Endothelial cell (in vitro differentiated cells): ENCODE measurements at regions not wholly inside any gene's neighbourhood (a gene's known extent, or its start where the extent isn't known, plus 50 kb on each side); places are given as distances from the start of the nearest gene placed in this dataset.

Source experiments
- DNase-seq: peaks from one replicate; pipeline ENCODE4 v3.0.0; 2021; ENCODE audit warnings: low spot score
- H3K27ac Mint-ChIP-seq: one replicate; pipeline ENCODE4 v1.8.0; 2021; ENCODE audit warnings: mixed read lengths, inconsistent platforms; ENCODE audit not compliant: unreplicated experiment
- H3K27me3 Mint-ChIP-seq: one replicate; pipeline ENCODE4 v1.8.0; 2021; ENCODE audit warnings: mild to moderate bottlenecking, moderate library complexity, mixed read lengths, inconsistent platforms; ENCODE audit not compliant: unreplicated experiment
- H3K36me3 Mint-ChIP-seq: one replicate; pipeline ENCODE4 v1.8.0; 2021; ENCODE audit warnings: mild to moderate bottlenecking, low read depth, mixed read lengths, inconsistent platforms; ENCODE audit not compliant: unreplicated experiment
- H3K4me1 Mint-ChIP-seq: one replicate; pipeline ENCODE4 v1.8.0; 2021; ENCODE audit warnings: mild to moderate bottlenecking, mixed read lengths, inconsistent platforms; ENCODE audit not compliant: unreplicated experiment
- H3K4me3 Mint-ChIP-seq: one replicate; pipeline ENCODE4 v1.8.0; 2021; ENCODE audit warnings: mild to moderate bottlenecking, mixed read lengths, inconsistent platforms; ENCODE audit not compliant: unreplicated experiment
- H3K9me3 Mint-ChIP-seq: one replicate; pipeline ENCODE4 v1.8.0; 2021; ENCODE audit warnings: mixed read lengths, inconsistent platforms; ENCODE audit not compliant: unreplicated experiment
- TF ChIP-seq, protein P1 (sequence below): fragments of 200-600 bp; sonication (generic); IDR thresholded peaks from one replicate; pipeline ENCODE4 v1.5.0; 2021; ENCODE audit warnings: antibody characterized with exemption; ENCODE audit not compliant: unreplicated experiment

- H3K27me3 Mint-ChIP-seq: no peaks in the 10 kb centered on the region
- no peaks in the 10 kb centered on the region for H3K36me3 Mint-ChIP-seq
- DNase-seq: no peak
- H3K27ac Mint-ChIP-seq: no peak overlapping the region
- TF ChIP-seq, protein P1, sequence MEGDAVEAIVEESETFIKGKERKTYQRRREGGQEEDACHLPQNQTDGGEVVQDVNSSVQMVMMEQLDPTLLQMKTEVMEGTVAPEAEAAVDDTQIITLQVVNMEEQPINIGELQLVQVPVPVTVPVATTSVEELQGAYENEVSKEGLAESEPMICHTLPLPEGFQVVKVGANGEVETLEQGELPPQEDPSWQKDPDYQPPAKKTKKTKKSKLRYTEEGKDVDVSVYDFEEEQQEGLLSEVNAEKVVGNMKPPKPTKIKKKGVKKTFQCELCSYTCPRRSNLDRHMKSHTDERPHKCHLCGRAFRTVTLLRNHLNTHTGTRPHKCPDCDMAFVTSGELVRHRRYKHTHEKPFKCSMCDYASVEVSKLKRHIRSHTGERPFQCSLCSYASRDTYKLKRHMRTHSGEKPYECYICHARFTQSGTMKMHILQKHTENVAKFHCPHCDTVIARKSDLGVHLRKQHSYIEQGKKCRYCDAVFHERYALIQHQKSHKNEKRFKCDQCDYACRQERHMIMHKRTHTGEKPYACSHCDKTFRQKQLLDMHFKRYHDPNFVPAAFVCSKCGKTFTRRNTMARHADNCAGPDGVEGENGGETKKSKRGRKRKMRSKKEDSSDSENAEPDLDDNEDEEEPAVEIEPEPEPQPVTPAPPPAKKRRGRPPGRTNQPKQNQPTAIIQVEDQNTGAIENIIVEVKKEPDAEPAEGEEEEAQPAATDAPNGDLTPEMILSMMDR: no peak
- H3K4me3 Mint-ChIP-seq: no peak overlapping the region
- H3K4me1 Mint-ChIP-seq: peaks cover 7% of the 10 kb centered on the region
- no peaks in the 10 kb centered on the region for H3K9me3 Mint-ChIP-seq
Measured at GRCh38 chr7:133197972-133198544, 54.8 kb upstream of the EXOC4 start.

GRCh38 chr7:133199831-133200230 is 53.0 kb upstream of the EXOC4 start:
- TF ChIP-seq, protein P1: no peak
- Mint-ChIP-seq H3K9me3 (no peaks in the 10 kb centered on the region), H3K27ac (no peak overlapping the region), H3K4me1 (peaks cover 7% of the 10 kb centered on the region), H3K4me3 (no peak overlapping the region), H3K36me3 (no peaks in the 10 kb centered on the region), H3K27me3 (no peaks in the 10 kb centered on the region)
- no peak for DNase-seq

GRCh38 chr7:133201470-133201869 is 51.4 kb upstream of the EXOC4 start:
- H3K9me3 Mint-ChIP-seq: no peaks in the 10 kb centered on the region
- no peak overlapping the region for H3K27ac Mint-ChIP-seq
- H3K4me1 Mint-ChIP-seq: peaks cover 7% of the 10 kb centered on the region
- H3K4me3 Mint-ChIP-seq: no peak overlapping the region
- H3K36me3 Mint-ChIP-seq: no peaks in the 10 kb centered on the region
- H3K27me3 Mint-ChIP-seq: peaks cover under 1% of the 10 kb centered on the region
- TF ChIP-seq, protein P1: no peak
- no peak for DNase-seq

GRCh38 chr7:133202942-133203341 is 49.9 kb upstream of the EXOC4 start:
- DNase-seq: no peak
- Mint-ChIP-seq H3K36me3 (no peaks in the 10 kb centered on the region), H3K27ac (no peak overlapping the region), H3K4me3 (no peak overlapping the region), H3K4me1 (no peaks in the 10 kb centered on the region), H3K9me3 (no peaks in the 10 kb centered on the region), H3K27me3 (peaks cover 2% of the 10 kb centered on the region)
- TF ChIP-seq, protein P1: no peak
